ENCODE measurements at regions not wholly inside any gene's neighbourhood (a gene's known extent, or its start where the extent isn't known, plus 50 kb on each side); places are given as distances from the start of the nearest gene placed in this dataset.

DNA sequence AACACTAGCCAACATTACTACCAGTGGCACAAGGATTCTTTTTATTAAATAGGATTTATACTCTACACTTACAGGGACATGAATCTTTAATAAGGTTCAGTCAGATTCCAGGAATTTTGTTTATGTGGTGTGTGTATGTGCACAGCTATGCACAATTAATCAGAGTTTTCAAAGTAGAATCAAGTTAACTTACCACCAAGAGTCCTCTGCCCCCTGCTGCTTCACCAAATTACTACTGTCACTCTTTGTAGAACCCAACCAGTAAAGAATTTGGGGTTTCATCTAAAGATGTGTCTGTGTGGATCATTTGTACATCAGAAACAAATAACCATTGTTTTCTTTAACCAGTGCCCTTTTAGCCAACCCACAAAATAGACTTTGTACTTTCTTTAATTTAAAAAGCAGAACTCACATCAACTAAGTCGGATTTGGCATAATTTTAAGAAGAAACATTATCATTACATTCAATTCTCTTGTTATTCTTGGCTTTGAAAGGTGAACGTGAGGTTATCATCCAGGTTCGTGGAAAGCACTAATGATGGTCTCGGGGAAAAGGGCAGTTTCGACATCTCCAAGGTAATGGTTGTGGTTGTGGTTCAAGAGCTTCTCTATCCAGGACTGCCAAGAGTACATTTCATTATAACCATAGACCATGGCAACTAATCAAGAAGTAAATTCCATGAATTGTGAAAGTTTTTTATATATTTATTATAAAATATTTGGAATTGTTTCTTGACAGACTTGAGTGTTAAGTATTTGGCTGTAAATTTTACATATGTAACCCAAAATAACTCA lies 514.3 kb upstream of the ID4 start:
- no TSS peak for BruUV-seq (replicated peaks)
- no peaks in the 10 kb centered on the region for H3K36me3 ChIP-seq (ENCODE audit: control insufficient read depth in 2 of 2, insufficient read depth in 2 of 2, low read length in 1 of 2)
- intact Hi-C loops (cut with micrococcal nuclease; ENCODE audit: unreplicated experiment) (no loop called here), in situ Hi-C loops (cut with MboI) (no loop called here)
- H3K9ac ChIP-seq (ENCODE audit: control insufficient read depth, insufficient read depth, low read length): no peak overlapping the region
- H2AFZ ChIP-seq (ENCODE audit: control insufficient read depth, low read depth, low read length): no peak overlapping the region
- no peaks in the 10 kb centered on the region for H3K27me3 ChIP-seq (replicated peaks in 1 of 2; ENCODE audit: control insufficient read depth in 2 of 2, insufficient read depth in 2 of 2, low read length in 1 of 2)
- CTCF ChIA-PET: interaction anchor here (1.1 kb wide), 1 partner anchor 325 kb away, joined by 3 read pairs; no protein-coding TSS in a partner anchor
- no peak overlapping the region for H3K4me2 ChIP-seq (ENCODE audit: control insufficient read depth, insufficient read depth)
- WGBS (ENCODE audit: insufficient coverage, insufficient replicate concordance, low lambda C conversion rate, missing lambda C conversion rate): 47% methylated on average over 5 of the region's 5 CpGs
- TF ChIP-seq BACH1 (IDR thresholded peaks at IDR 0.05; ENCODE audit: borderline replicate concordance) (no peak), SP1 (IDR thresholded peaks at IDR 0.05; ENCODE audit: low read depth, low read length) (no peak), NR2C1 (IDR thresholded peaks at IDR 0.05) (no peak), YY1 (IDR thresholded peaks at IDR 0.05; ENCODE audit: low read depth, low read length) (no peak), MTA3 (IDR thresholded peaks at IDR 0.05; ENCODE audit: borderline replicate concordance, low read length) (no peak), RCOR1 (conservative IDR thresholded peaks at IDR 0.05; ENCODE audit: low read depth, low read length) (no peak), RBBP5 (conservative IDR thresholded peaks at IDR 0.05) (no peak), ZNF274 (IDR thresholded peaks at IDR 0.05; ENCODE audit: insufficient read depth, insufficient read length) (no peak), HDAC2 (IDR thresholded peaks at IDR 0.05) (no peak)
- TF ChIP-seq, protein P1, sequence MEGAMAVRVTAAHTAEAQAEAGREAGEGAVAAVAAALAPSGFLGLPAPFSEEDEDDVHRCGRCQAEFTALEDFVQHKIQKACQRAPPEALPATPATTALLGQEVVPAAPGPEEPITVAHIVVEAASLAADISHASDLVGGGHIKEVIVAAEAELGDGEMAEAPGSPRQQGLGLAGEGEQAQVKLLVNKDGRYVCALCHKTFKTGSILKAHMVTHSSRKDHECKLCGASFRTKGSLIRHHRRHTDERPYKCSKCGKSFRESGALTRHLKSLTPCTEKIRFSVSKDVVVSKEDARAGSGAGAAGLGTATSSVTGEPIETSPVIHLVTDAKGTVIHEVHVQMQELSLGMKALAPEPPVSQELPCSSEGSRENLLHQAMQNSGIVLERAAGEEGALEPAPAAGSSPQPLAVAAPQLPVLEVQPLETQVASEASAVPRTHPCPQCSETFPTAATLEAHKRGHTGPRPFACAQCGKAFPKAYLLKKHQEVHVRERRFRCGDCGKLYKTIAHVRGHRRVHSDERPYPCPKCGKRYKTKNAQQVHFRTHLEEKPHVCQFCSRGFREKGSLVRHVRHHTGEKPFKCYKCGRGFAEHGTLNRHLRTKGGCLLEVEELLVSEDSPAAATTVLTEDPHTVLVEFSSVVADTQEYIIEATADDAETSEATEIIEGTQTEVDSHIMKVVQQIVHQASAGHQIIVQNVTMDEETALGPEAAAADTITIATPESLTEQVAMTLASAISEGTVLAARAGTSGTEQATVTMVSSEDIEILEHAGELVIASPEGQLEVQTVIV (IDR thresholded peaks at IDR 0.05; ENCODE audit: borderline replicate concordance, partially characterized antibody): no peak
- H3K9me3 ChIP-seq (replicated peaks; ENCODE audit: control insufficient read depth, insufficient read depth, low read length): no peaks in the 10 kb centered on the region
- DNase-seq (ENCODE audit: low read depth, low spot score): no peak
- H3K4me3 ChIP-seq: no peak overlapping the region
- no peak for ATAC-seq
- RAD21 ChIA-PET (ENCODE audit: unreplicated experiment): no interaction called here
- POLR2A ChIA-PET: no interaction called here
- no peaks in the 10 kb centered on the region for H3K79me2 ChIP-seq (ENCODE audit: control insufficient read depth, insufficient read depth, low read length)
- FAIRE-seq: no peak
- no peaks in the 10 kb centered on the region for H3K4me1 ChIP-seq (ENCODE audit: control insufficient read depth, insufficient read depth, low read length)
- H4K20me1 ChIP-seq (ENCODE audit: control insufficient read depth, insufficient read depth): no peaks in the 10 kb centered on the region
- SMC1A ChIA-PET (ENCODE audit: uncharacterized antibody, unreplicated experiment): interaction anchor here (1.7 kb wide), 1 partner anchor 12 kb away, joined by 6 read pairs; no protein-coding TSS in a partner anchor
- H3K27ac ChIP-seq (ENCODE audit: control insufficient read depth, insufficient read depth): no peak overlapping the region

Measured in GM12878 (cell line).